GM20000 (cell line): ENCODE measurements at regions not wholly inside any gene's neighbourhood (a gene's known extent, or its start where the extent isn't known, plus 50 kb on each side); places are given as distances from the start of the nearest gene placed in this dataset.

Experiments
- DNase-seq: peaks from one replicate; pipeline ENCODE4 v3.0.0; 2012; ENCODE audit warnings: low spot score
- CTCF ChIP-seq: IDR thresholded peaks from 2 replicates; pipeline ENCODE4 v1.5.1; 2012; ENCODE audit warnings: mild to moderate bottlenecking, control low read depth; ENCODE audit errors: extremely low read depth, missing control alignments

- DNase-seq = no peak
- TF ChIP-seq CTCF = no peak
Measured at GRCh38 chr1:194214735-194215134, 1028.3 kb upstream of the B3GALT2 start.

GRCh38 chr1:194209920-194210319 lies 1023.5 kb upstream of the B3GALT2 start:
- no peak for DNase-seq
- no peak for TF ChIP-seq CTCF

GRCh38 chr1:194208674-194209073 lies 1022.3 kb upstream of the B3GALT2 start:
- no peak for TF ChIP-seq CTCF
- no peak for DNase-seq

- TF ChIP-seq CTCF = no peak
- DNase-seq = no peak
Measured at GRCh38 chr1:194196562-194196961, 1010.1 kb upstream of the B3GALT2 start.

GRCh38 chr1:194194724-194195123 lies 1008.3 kb upstream of the B3GALT2 start:
- no peak for DNase-seq
- no peak for TF ChIP-seq CTCF

GRCh38 chr1:194184974-194185373 lies 998.6 kb upstream of the B3GALT2 start:
- no peak for TF ChIP-seq CTCF
- DNase-seq = no peak

GRCh38 chr1:194184425-194184824 lies 998.0 kb upstream of the B3GALT2 start:
- no peak for DNase-seq
- TF ChIP-seq CTCF = no peak
